Activated T-helper 1 cell treated with Interleukin-2 at 50 U/mL for 16 hours (primary cell): ENCODE measurements at regions not wholly inside any gene's neighbourhood (a gene's known extent, or its start where the extent isn't known, plus 50 kb on each side); places are given as distances from the start of the nearest gene placed in this dataset.
"Not testable (repeated sequence)": the region's sequence is repeated elsewhere in the genome, so short reads cannot be mapped to it uniquely, and the experiment has no call there.

Source experiments
- DNase-seq: peaks from one replicate; pipeline ENCODE4 v3.0.0-alpha.2; 2020; ENCODE audit warnings: low read depth

DNA sequence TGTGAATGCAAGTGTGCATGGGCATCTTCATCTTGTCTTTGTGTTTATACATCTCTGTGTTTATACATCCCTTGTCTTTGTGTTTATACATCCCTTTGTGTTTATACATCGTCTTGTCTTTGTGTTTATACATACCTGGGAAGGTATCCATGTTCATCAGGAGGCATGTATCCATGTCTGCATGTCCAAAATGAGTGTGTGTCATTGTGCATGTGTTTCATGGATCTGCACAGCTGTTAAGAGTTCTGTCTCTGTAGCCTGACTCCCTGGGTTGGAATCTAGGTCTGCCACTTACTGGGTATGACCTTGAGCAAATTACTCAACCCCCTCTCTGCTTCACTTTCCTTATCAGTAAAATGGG, 50.1 kb upstream of the SIRPA start:
- no peak for DNase-seq

- DNase-seq, result no peak
Measured at GRCh38 chr20:1844325-1845162, 50.7 kb upstream of the SIRPA start.

GRCh38 chr20:1842281-1842680, 52.9 kb upstream of the SIRPA start:
- DNase-seq, result no peak

- no peak for DNase-seq
Measured at GRCh38 chr20:1841554-1842140, 53.6 kb upstream of the SIRPA start.

GRCh38 chr20:1840817-1841553, 54.2 kb upstream of the SIRPA start:
- no peak for DNase-seq

- not testable (repeated sequence) for DNase-seq
Measured at GRCh38 chr20:1839376-1840317, 55.6 kb upstream of the SIRPA start.

DNA sequence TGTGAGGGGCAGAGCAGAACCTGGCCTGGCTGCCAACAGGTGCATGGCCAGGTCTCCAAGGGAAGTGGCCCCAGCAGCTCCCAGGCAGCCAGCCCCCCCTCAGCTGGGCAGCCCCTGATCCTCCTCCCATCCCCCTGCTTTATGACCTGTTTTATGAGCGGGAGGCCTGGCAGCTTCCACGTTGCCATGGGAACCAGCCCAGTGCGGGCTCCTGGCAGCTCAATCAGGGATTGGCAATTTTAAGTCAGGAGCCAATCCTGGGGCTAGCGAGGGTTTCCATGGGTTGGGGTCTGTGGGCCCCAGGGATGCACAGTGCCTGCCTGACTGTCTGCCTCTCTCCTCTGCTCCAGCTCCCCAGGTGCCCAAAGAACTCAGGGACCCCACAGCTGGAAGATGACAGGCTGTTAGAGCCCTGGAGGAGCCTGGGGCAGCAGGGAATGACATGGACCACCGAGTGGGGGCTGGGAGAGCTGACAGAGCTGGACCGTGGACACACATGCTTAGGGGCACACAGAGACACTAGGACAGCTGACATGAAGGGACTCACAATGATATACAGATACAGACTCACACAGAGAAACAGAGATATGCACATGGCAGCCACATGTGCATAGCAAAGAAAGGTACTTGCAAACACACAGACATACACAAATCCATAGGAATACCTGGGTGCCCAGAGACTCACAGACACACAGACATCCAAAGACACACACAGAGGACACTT, 56.5 kb upstream of the SIRPA start:
- no peak for DNase-seq

GRCh38 chr20:1835186-1836035, 59.8 kb upstream of the SIRPA start:
- no peak for DNase-seq

DNA sequence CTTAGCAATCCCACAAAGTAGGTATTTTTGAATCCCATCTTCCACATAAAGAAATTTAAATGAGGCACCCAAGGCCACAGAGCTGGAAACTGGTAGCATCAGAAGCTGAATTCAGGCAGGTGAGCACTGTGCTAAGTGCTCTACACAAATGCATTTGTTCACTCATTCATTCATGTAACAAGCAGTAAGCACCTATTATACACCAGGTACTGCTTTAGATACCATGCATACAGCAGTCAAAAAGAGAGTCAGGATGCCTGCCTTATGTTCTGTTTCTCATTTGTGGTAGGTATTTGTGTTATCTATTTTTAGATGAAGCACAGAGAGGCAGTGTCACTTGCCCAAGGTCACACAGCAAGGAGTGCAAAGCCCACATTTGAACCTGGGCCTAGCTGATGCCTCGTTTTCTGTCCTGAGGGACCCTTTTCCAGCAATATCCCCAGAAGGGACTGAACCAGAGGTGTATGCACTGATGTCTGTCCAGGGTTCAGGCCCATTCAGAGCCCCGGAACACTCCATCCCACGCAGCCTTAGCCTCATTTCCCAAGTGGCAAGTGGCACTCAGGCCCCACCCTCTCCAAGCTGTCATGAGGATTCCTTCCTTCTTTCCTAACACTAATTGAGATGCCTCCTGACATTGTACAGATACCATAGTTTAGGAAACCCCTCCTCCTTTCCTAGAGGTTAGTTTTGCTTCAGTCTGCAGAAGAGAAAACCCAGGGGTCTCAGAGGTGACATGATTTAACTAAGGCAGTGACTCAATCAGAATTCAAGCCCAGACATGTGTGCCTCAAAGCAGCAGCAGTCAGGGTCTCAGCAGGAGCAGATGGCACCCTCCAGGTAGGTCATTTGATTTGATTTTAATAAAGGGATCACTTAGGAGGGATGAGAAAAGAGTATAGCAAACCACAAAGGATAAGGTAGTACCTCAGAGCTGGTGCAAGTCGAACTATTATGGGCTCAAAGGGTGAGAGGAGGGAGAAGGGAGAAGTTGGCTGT, 61.2 kb upstream of the SIRPA start:
- DNase-seq, result no peak

DNA sequence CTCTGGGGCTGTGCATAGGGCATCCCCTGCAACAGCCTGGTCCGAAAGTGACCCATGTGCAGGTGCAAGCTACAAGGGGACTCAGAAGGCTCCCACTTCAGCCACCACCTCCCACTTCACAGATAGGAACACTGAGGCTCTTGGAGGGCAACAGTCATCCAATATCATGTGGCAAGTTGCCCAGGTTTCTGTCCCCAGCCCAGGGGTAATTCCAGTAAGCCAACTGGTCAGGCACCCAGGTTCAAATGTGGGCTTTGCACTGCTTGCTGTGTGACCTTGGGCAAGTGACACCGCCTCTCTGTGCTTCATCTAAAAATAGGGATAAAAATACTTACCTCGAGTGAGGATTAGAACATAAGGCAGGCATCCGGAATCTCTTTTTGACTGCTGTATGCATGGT, 62.0 kb upstream of the SIRPA start:
- DNase-seq, result no peak

GRCh38 chr20:1832634-1833033, 62.6 kb upstream of the SIRPA start:
- DNase-seq, result no peak

- DNase-seq, result no peak
Measured at GRCh38 chr20:1831606-1832005, 63.6 kb upstream of the SIRPA start.

DNA sequence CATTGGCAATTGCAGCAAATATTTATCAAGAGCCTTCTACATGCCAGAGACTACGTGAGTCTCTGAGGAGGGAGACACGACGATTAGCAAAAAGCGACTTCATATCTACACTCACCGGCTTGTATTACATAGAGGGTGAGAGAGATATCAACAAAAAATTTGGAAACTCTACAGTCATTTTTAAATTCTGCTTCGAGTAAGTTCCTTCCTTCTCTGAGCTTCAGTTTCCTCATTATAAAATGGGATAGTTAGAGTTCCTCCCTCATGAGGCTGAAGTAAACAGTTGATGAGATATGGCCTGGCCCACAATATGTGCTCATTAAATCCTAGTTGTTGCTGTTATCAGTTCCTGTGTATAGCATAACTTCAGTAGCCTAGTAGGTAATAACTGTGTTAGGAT, 64.1 kb upstream of the SIRPA start:
- no peak for DNase-seq

DNA sequence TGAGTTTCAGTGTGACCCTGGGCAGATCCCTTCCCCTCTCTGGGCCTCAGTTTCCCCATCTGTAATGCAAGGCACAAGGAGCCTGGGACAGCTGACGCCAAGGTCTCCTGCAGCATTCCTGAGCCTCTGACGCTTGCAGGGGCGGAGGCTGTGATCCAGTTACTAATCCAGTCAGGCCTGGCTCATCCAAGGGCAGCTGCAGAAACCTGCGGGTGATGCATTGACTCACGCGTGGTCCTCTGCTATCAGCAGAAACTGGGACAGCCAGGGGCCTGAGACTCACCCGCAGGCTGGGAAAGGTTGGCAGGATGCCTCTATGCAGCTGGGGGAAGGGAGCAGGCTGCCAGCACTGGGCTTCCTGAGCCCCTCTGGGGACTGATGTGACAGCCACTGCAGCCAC, 65.0 kb upstream of the SIRPA start:
- DNase-seq, result no peak

DNA sequence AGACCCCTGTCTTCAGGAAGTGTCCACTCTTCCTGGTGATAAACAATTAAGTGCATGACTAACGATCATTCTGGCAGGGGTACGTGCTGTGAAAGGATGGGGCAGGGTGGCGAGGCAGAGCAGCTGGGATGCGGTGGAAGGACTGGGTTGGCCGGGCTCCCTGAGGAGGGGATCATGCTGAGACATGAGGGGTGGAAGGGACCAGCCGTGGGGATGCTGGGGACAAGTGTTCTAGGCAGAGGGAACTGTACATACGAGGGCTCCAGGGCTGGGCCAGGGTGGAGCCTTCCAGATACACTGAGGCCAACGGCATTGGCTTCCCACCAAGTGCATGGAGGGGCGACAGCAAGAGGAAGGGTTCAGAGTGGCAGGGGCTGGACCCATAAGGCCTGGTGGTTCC, 65.7 kb upstream of the SIRPA start:
- DNase-seq, result no peak

DNA sequence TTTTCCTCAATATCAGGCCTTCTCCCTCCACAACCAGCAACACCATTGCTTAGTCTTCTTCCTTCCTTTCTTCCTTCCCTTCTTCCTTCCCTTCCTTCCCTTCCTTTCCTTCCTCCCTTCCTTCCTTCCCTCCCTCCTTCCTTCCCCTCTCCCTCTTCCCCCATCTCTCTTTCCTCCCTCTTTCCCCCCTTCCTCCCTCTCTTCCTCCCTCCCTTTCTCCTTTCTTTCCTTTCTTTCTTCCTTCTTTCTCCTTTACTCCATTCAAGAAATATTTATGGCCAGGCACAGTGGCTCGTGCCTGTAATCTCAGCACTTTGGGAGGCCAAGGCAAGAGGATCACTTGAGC, 66.4 kb upstream of the SIRPA start:
- no peak for DNase-seq

DNA sequence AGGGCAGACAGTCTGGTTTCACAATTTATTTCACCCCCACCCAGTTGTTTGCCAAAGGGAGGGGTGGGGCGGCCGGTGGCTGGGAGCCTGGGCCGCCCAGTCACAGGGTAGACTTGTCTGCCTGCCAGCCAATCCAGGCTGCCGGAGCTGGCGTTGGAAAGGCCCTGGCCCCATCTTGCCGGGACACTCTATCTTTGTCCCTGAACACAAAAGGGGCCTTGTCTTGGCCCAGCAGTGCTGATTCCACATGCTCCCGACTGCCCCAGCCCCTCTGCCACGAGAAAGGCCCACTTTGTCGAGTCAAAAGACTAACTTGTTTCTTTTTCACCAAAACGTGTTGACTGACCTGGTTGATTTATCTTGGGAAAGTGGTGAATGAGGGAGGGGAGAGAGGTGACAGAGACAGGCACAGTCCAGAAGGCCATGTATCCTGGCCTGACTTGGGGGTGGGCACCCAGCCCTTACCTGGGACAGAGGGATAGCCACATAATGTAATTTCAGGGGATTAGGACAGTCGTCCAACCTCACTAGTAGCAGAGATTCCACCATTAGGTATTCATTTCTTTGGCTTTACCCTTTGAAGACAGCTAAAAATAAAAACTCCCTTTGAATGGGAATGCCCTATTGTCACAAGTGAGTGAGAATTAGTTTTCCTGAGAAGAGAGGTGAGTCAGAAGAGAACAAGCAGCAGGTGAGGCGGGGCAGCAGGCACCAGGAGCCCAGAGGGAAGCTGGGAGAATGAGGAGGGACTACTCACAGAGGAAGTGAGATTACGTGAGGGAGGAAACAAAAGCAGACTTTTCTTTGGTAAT, 67.0 kb upstream of the SIRPA start:
- no peak for DNase-seq

DNA sequence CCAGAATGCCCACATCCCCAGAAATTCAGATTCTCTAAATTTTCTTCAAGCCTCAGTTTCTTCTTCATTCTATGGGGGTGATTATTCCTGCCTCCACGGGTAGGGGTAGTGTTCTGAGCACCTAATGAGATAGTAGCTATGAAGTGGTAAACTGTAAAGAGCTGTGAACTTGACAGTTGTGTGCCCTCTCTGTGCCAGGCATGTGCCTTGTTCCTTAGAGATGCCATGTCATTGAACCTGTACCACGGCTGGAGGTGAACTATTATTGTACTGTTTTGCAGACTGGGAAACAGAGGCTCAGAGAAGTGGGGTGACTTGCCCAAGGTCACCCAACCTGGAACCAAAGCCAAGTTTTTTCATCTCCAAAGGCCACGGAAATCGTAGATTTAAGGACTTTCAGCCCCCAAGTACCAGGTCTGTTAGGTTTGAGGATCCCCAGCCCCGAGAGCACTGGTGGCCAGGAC, 67.7 kb upstream of the SIRPA start:
- DNase-seq, result no peak
